GM23248 (cell line): ENCODE measurements at regions not wholly inside any gene's neighbourhood (a gene's known extent, or its start where the extent isn't known, plus 50 kb on each side); places are given as distances from the start of the nearest gene placed in this dataset.
"Not testable (repeated sequence)": the region's sequence is repeated elsewhere in the genome, so short reads cannot be mapped to it uniquely, and the experiment has no call there.

Source experiments
- EZH2 ChIP-seq: fragments of 200-600 bp; sonication (generic); IDR thresholded peaks from 2 replicates; pipeline ENCODE4 v1.6.1; 2018; ENCODE audit warnings: antibody characterized with exemption, mild to moderate bottlenecking; ENCODE audit not compliant: insufficient read depth, poor library complexity, severe bottlenecking
- EZH2phosphoT487 ChIP-seq: fragments of 200-600 bp; sonication (generic); IDR thresholded peaks from 2 replicates; pipeline ENCODE4 v1.6.1; 2018; ENCODE audit warnings: antibody characterized with exemption, moderate library complexity, mild to moderate bottlenecking, low read depth; ENCODE audit not compliant: insufficient read depth

- not testable (repeated sequence) for TF ChIP-seq EZH2, EZH2phosphoT487
These were observed 1023.0 kb upstream of the DEFB115 start for GRCh38 chr20:30234477-30234876.
